ENCODE measurements at regions not wholly inside any gene's neighbourhood (a gene's known extent, or its start where the extent isn't known, plus 50 kb on each side); places are given as distances from the start of the nearest gene placed in this dataset.

DNA sequence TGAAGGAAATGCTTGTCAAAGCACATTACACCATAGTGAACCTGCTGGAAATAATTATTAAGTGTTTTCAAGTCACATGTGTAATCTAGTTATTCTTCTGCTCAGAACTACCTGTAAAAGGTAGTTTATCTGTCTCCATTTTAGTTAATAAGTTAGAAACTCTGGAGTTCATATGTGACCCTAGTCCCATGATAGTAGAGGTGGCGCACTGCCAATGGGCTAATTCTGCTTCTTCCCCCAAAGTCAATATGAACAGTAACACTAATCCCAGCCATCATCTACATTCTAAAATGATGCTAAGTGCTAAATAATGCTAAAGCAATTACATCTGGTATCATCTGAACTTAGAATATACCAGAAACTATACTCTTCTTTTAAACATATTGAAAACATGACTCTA lies 361.0 kb upstream of the NECTIN3 start:
- H3K27me3 Mint-ChIP-seq (ENCODE audit: low read depth): no peaks in the 10 kb centered on the region
- DNase-seq: no peak
- no peaks in the 10 kb centered on the region for H3K4me1 Mint-ChIP-seq (ENCODE audit: low read depth)
- no peak overlapping the region for H3K27ac Mint-ChIP-seq
- ATAC-seq (replicated peaks in 1 of 2): no peak
- no peaks in the 10 kb centered on the region for H3K36me3 Mint-ChIP-seq (ENCODE audit: insufficient read depth in 2 of 2)
- peaks cover 0 to 4% of the 10 kb centered on the region in 2 donors for H3K9me3 Mint-ChIP-seq
- H3K4me3 Mint-ChIP-seq: no peak overlapping the region

DNA sequence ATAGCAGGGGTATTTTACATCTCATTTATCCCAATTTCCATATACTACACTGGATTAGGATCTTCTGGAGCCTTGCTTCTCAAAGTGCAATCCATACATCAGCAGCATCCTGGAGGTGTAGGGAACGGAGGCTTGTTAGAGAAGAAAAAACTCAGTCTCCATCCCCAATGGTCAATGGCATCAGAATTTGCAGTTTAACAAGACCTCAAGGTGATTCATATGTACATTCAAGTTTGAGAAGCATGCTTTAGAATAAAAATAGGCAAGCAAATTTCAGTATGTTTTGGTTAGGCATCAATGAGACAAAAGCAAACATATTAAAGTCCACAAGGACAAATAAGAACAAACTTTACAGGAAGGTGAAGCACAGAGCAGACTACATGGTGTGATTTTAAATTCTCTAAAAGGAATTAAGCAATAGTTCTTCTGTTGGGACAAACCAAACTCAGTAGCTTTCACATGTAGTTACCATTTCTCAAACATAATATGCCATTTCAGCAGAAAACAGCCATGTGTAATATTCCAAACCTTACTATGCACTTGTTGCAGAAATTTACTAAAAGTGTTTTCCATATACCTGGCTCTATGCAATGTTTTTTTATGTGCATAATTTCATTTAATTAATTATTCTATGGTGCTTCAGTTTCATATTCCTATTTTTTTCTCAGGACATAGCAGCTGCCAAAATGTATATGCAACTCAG lies 360.3 kb upstream of the NECTIN3 start:
- no peak overlapping the region for H3K4me3 Mint-ChIP-seq
- ATAC-seq (replicated peaks in 1 of 2) (no peak), DNase-seq (no peak)
- no peak overlapping the region for H3K27ac Mint-ChIP-seq
- no peaks in the 10 kb centered on the region for H3K27me3 Mint-ChIP-seq (ENCODE audit: low read depth)
- H3K9me3 Mint-ChIP-seq: no peaks in the 10 kb centered on the region
- no peaks in the 10 kb centered on the region for H3K36me3 Mint-ChIP-seq (ENCODE audit: insufficient read depth in 2 of 2)
- H3K4me1 Mint-ChIP-seq (ENCODE audit: low read depth): no peaks in the 10 kb centered on the region

DNA sequence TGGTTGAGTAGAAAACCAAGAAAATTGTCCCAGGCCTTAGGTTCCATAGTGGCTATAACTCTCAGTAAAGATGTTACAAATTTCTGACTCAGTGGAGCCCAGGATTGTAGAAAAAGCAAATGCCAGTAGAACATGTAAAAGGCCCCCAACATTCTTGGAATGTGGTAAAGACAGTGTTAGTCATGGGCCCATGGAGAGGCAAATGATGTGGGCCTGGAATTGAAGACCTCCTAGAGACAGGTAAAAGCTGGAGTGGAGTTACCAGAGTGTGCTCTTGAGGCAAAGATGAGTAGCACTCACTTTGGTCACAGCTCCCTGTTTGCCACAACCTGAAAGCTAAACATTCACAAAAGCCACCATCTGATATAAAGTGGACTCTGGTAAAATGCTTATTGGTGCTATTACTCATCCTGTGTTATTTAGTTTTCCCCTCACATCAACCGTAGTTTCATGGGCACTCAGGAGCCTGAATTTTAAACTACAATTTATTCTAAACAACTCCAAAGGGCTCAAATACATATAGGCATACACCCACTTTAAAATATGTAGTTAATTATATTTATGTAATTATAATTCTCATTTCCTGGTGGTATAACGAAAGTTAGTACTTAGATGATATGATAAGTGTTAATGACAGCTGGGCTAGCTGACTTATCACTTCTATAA lies 359.6 kb upstream of the NECTIN3 start:
- Mint-ChIP-seq H3K27me3 (ENCODE audit: low read depth) (no peaks in the 10 kb centered on the region), H3K4me1 (ENCODE audit: low read depth) (no peaks in the 10 kb centered on the region), H3K27ac (no peak overlapping the region), H3K36me3 (ENCODE audit: insufficient read depth in 2 of 2) (no peaks in the 10 kb centered on the region), H3K4me3 (no peak overlapping the region), H3K9me3 (no peaks in the 10 kb centered on the region)
- ATAC-seq (replicated peaks in 1 of 2) (no peak), DNase-seq (no peak)

DNA sequence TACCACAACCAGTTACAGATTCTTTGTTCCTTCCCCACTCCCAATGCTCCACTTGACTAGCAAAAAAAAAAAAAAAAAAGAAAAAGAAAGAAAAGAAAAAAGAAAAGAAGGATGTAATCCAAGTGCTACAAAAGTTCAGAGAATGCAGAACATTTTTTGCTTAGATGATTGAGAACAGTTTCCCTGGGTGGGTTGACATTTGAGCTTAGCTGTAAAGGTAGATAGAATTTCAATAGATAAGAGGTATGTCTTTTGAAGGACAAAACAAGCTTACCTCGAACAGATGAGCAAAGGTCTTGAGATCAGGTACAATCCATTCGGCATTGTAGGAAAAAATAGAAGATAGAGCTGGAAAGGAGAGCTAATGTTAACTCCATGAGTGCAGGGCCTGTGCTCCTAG lies 344.6 kb upstream of the NECTIN3 start:
- Mint-ChIP-seq H3K9me3 (no peaks in the 10 kb centered on the region), H3K27ac (no peak overlapping the region), H3K4me3 (no peak overlapping the region), H3K4me1 (ENCODE audit: low read depth) (no peaks in the 10 kb centered on the region), H3K27me3 (ENCODE audit: low read depth) (peaks cover 7% of the 10 kb centered on the region), H3K36me3 (ENCODE audit: insufficient read depth in 2 of 2) (no peaks in the 10 kb centered on the region)
- DNase-seq: no peak
- no peak for ATAC-seq (replicated peaks in 1 of 2)

DNA sequence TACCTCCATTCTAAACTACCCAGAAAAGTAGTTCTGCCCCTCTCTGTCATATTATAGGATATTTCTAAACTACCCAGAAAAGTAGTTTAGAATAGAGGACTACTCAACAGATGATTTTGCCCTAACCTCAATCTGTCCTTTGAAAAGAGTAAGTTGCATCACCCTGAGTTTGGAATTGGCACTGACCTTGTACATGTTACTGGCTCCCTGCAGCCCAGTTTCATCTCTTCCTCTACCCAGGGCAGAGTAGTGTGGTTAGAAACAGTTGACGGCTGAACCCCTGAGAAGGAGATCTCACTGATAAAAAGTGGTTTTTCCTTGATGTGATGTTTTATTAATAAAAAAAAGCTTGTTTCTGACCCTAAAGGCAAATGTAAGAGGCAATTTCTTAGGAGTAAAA lies 340.5 kb upstream of the NECTIN3 start:
- Mint-ChIP-seq H3K4me3 (no peak overlapping the region), H3K27me3 (ENCODE audit: low read depth) (peaks cover 7% of the 10 kb centered on the region), H3K36me3 (ENCODE audit: insufficient read depth in 2 of 2) (no peaks in the 10 kb centered on the region), H3K27ac (no peak overlapping the region), H3K4me1 (ENCODE audit: low read depth) (no peaks in the 10 kb centered on the region), H3K9me3 (no peaks in the 10 kb centered on the region)
- DNase-seq (no peak), ATAC-seq (replicated peaks in 1 of 2) (no peak)

DNA sequence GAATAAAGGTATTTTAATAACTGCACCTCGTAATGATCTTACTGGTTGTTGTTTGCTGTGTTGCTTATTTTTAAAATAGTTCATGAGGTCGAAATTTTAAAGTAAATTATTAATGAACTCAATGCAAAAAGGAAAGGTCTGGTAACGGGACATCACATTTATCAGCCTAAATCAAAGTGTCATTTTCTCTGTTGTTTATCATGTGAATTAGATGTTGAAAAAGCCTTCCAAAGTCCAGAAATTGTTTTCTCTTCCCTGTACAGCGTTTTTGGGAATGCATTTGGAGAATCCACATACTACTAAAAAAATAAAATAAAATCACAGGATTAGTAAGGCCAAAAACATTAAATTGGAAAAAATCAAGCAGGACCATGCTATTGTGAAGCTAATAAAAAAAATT lies 339.2 kb upstream of the NECTIN3 start:
- H3K9me3 Mint-ChIP-seq: no peaks in the 10 kb centered on the region
- ATAC-seq (replicated peaks in 1 of 2) (no peak), DNase-seq (no peak)
- peaks cover 7% of the 10 kb centered on the region for H3K27me3 Mint-ChIP-seq (ENCODE audit: low read depth)
- H3K27ac Mint-ChIP-seq: no peak overlapping the region
- no peaks in the 10 kb centered on the region for H3K36me3 Mint-ChIP-seq (ENCODE audit: insufficient read depth in 2 of 2)
- no peak overlapping the region for H3K4me3 Mint-ChIP-seq
- H3K4me1 Mint-ChIP-seq (ENCODE audit: low read depth): no peaks in the 10 kb centered on the region

DNA sequence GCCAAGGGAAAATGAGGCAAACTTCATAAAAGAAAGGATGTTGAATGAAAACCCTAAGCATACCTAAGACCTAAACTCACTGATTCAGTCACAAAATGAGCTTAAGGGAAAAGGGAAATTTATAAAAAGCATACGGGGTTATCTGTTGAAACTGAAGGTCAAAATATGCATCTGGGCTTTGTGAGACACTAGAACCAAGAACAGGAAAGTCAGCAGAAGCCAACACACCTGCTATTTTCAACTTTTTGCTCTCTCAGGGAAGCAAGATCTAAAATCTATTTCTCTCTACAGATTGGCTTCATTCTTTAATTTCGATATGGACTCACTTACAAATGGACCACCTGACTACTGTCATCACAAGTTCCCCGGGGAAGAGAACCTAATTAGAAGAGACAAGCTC lies 338.6 kb upstream of the NECTIN3 start:
- no peak for DNase-seq
- no peak for ATAC-seq (replicated peaks in 1 of 2)

DNA sequence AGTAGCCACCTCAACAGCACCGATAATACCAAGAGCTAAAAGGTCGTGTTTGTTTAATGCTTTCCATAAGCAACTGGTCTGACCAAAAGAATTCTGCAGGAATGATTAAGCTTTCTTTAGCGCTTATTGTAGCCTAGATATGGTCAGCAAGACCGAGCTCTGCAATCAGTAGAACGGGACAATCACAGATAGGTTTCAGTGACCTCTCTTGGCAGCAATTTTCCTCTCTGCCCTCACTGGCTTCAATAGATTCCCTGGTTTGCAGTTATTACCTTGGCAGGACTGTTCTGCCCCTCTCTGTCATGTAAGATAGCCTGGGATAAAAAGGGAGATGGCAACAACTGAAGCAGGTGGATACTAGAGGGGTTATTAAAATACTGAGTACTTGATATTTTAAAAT lies 337.1 kb upstream of the NECTIN3 start:
- ATAC-seq (replicated peaks in 1 of 2) (no peak), DNase-seq (no peak)
- no peak overlapping the region for H3K27ac Mint-ChIP-seq
- H3K9me3 Mint-ChIP-seq: no peaks in the 10 kb centered on the region
- H3K4me1 Mint-ChIP-seq (ENCODE audit: low read depth): no peaks in the 10 kb centered on the region
- no peaks in the 10 kb centered on the region for H3K27me3 Mint-ChIP-seq (ENCODE audit: low read depth)
- H3K36me3 Mint-ChIP-seq (ENCODE audit: insufficient read depth in 2 of 2): no peaks in the 10 kb centered on the region
- H3K4me3 Mint-ChIP-seq: no peak overlapping the region

More for the DNA sequence above, 338.6 kb upstream of the NECTIN3 start:
- Mint-ChIP-seq H3K27me3 (ENCODE audit: low read depth) (peaks cover 7% of the 10 kb centered on the region), H3K9me3 (no peaks in the 10 kb centered on the region), H3K4me1 (ENCODE audit: low read depth) (no peaks in the 10 kb centered on the region), H3K4me3 (no peak overlapping the region), H3K27ac (no peak overlapping the region), H3K36me3 (ENCODE audit: insufficient read depth in 2 of 2) (no peaks in the 10 kb centered on the region)

DNA sequence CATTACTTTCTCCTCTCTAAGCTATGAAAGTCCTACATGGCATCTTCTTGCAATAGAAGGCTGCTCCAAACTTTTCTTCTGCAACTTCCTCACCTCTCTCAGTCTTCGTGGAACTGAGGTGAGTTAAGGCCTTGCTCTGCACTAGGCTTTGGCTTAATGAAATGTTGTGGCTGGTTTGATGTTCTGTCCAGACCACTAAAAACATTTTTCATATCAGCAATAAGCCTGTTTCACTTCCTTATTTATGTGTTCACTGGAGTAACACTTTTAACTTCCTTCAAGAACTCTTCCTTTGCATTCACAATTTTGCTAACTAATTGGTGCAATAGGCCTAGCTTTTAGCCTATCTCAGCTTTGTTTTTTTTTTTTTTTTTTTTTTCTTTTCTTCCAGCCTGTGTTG lies 335.3 kb upstream of the NECTIN3 start:
- no peaks in the 10 kb centered on the region for H3K36me3 Mint-ChIP-seq (ENCODE audit: insufficient read depth in 2 of 2)
- no peaks in the 10 kb centered on the region for H3K9me3 Mint-ChIP-seq
- no peaks in the 10 kb centered on the region for H3K4me1 Mint-ChIP-seq (ENCODE audit: low read depth)
- H3K27ac Mint-ChIP-seq: no peak overlapping the region
- H3K27me3 Mint-ChIP-seq (ENCODE audit: low read depth): no peaks in the 10 kb centered on the region
- DNase-seq: no peak
- H3K4me3 Mint-ChIP-seq: no peak overlapping the region
- no peak for ATAC-seq (replicated peaks in 1 of 2)

DNA sequence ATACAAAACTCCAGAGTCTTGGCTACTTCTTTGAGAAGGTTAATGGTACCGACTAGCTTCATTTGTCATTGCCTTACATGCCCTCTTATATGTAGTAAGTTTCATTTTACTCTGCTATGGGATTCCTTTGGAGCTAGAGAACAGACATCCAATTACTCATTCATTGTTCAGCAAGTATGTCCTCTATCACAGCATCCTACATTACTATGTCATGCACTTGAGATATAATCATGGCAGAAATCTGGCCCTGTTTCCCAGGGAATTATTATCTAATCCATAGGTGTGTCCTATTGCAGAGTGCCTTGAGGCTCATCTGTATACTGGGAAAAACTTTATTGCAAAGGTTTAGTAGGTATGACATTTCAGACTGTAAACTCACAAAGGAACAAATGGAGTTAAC lies 333.1 kb upstream of the NECTIN3 start:
- Mint-ChIP-seq H3K9me3 (no peaks in the 10 kb centered on the region), H3K27ac (no peak overlapping the region), H3K4me1 (ENCODE audit: low read depth) (no peaks in the 10 kb centered on the region), H3K27me3 (ENCODE audit: low read depth) (no peaks in the 10 kb centered on the region), H3K36me3 (ENCODE audit: insufficient read depth in 2 of 2) (no peaks in the 10 kb centered on the region), H3K4me3 (no peak overlapping the region)
- ATAC-seq (replicated peaks in 1 of 2) (no peak), DNase-seq (no peak)

DNA sequence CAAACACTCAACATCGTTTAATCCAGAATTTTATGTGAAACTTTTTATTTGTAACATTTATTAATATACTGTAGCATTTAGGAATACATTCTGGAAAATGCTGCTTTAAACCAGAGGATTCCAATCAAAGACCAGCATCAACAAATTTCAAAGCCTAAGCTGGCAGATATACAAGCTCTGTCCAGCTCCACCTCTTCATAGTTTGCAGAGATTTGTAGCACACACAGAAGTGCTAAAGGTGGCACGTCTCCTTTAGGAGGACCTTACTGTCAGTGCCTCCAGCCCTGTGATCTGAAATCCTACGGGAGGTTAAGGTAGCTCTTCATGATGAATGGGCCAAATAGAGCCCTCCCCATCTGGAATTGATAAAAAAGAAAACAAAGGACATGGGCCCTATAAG lies 329.7 kb upstream of the NECTIN3 start:
- Mint-ChIP-seq H3K4me3 (no peak overlapping the region), H3K36me3 (ENCODE audit: insufficient read depth in 2 of 2) (no peaks in the 10 kb centered on the region), H3K9me3 (peaks cover 0 to 3% of the 10 kb centered on the region in 2 donors), H3K27me3 (ENCODE audit: low read depth) (no peaks in the 10 kb centered on the region), H3K4me1 (ENCODE audit: low read depth) (no peaks in the 10 kb centered on the region), H3K27ac (no peak overlapping the region)
- no peak for DNase-seq
- no peak for ATAC-seq (replicated peaks in 1 of 2)

DNA sequence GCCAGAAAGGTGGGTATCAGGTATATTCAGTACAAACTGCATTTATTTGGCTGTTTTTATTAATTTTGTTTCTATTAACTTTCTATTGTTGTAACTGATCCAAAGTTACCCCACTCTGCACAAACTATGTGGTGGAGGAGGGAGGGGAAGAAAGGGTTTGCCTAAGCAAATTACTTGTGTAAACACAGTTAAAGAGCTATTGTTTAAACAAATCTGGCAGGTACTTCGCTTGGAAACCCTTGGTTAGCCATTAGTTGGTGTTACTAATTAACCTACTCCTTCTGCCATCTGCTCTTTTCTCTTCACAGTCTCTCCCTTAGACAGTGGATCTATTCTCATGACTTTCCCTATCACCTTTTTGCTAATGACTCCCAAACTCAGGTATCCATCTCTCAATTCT lies 328.4 kb upstream of the NECTIN3 start:
- no peaks in the 10 kb centered on the region for H3K36me3 Mint-ChIP-seq (ENCODE audit: insufficient read depth in 2 of 2)

DNA sequence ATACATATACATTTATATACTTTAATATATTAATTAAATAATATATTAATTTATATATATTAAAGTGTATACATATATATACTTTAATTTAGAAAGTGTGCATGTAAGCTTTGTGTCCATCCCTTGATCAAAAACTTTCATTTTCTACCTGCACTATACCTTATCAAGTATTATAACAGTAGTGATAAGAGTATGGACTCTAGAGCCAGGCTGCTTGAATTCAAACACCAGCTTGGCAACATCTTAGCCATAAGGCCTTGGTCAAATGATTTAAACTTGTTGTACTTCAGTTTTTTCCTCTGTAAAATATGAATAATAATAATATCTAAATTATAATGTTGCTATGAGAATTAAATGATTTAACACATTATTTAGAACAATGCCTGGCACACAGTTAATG lies 327.6 kb upstream of the NECTIN3 start:
- Mint-ChIP-seq H3K4me3 (no peak overlapping the region), H3K4me1 (ENCODE audit: low read depth) (no peaks in the 10 kb centered on the region), H3K36me3 (ENCODE audit: insufficient read depth in 2 of 2) (no peaks in the 10 kb centered on the region), H3K9me3 (peaks cover 0 to 3% of the 10 kb centered on the region in 2 donors), H3K27me3 (ENCODE audit: low read depth) (no peaks in the 10 kb centered on the region), H3K27ac (no peak overlapping the region)
- no peak for DNase-seq
- no peak for ATAC-seq (replicated peaks in 1 of 2)

More for the DNA sequence above, 328.4 kb upstream of the NECTIN3 start:
- Mint-ChIP-seq H3K27ac (no peak overlapping the region), H3K9me3 (peaks cover 0 to 3% of the 10 kb centered on the region in 2 donors), H3K4me3 (no peak overlapping the region), H3K4me1 (ENCODE audit: low read depth) (no peaks in the 10 kb centered on the region), H3K27me3 (ENCODE audit: low read depth) (no peaks in the 10 kb centered on the region)
- DNase-seq (no peak), ATAC-seq (replicated peaks in 1 of 2) (no peak)

DNA sequence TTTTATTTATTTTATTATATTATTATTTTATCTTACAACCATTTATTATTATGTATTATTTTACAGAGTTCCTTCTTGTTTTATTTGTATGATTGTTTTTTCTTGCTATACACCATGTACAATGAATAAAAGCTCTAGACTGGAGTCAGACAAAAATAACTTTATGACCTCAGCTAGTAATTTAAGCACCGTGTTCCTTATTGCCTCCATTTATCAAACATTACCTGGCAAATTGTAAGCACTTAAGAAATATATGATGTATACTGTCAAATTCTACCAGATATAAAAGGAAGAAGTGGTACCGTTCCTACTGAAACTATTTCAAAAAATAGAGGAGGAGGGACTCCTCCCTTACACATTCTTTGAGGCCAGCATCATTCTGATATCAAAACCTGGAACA lies 326.9 kb upstream of the NECTIN3 start:
- Mint-ChIP-seq H3K27me3 (ENCODE audit: low read depth) (no peaks in the 10 kb centered on the region), H3K27ac (no peak overlapping the region), H3K9me3 (peaks cover 0 to 3% of the 10 kb centered on the region in 2 donors), H3K36me3 (ENCODE audit: insufficient read depth in 2 of 2) (no peaks in the 10 kb centered on the region), H3K4me1 (ENCODE audit: low read depth) (no peaks in the 10 kb centered on the region), H3K4me3 (no peak overlapping the region)
- ATAC-seq (replicated peaks in 1 of 2) (no peak), DNase-seq (no peak)

Data from activated T-cell treated with anti-CD3 and anti-CD28 coated beads, Interleukin-2, amount 50 U/mL, for 72 hours (primary cell).